ENCODE measurements at regions not wholly inside any gene's neighbourhood (a gene's known extent, or its start where the extent isn't known, plus 50 kb on each side); places are given as distances from the start of the nearest gene placed in this dataset.

GRCh38 chr2:239670463-239671120 is 269.8 kb upstream of the HDAC4 start:
- WGBS, 3 donors: 75 to 90% (median 83%) methylated on average over 7 of the region's 7 CpGs
- no peak overlapping the region for H3K27ac ChIP-seq (ENCODE audit: low read depth, low read length)

GRCh38 chr2:239669899-239670460 is 269.2 kb upstream of the HDAC4 start:
- WGBS, 3 donors: 80 to 93% (median 92%) methylated on average over 16 to 17 of the region's 17 CpGs
- H3K27ac ChIP-seq (ENCODE audit: low read depth, low read length): no peak overlapping the region

GRCh38 chr2:239669181-239669898 is 268.5 kb upstream of the HDAC4 start:
- H3K27ac ChIP-seq (ENCODE audit: low read depth, low read length): no peak overlapping the region
- WGBS, 3 donors: 76 to 92% (median 88%) methylated on average over 9 of the region's 9 CpGs

GRCh38 chr2:239668651-239669050 is 267.8 kb upstream of the HDAC4 start:
- WGBS, 3 donors: 93 to 99% (median 96%) methylated on average over 3 of the region's 3 CpGs
- H3K27ac ChIP-seq (ENCODE audit: low read depth, low read length): no peak overlapping the region

- no peak overlapping the region for H3K27ac ChIP-seq (ENCODE audit: low read depth, low read length)
- WGBS, 3 donors: 60 to 94% (median 87%) methylated on average over 8 of the region's 8 CpGs
Observed at GRCh38 chr2:239668042-239668441, 267.2 kb upstream of the HDAC4 start.

GRCh38 chr2:239667431-239667985 is 266.7 kb upstream of the HDAC4 start:
- WGBS, 3 donors: 65 to 91% (median 90%) methylated on average over 10 of the region's 10 CpGs
- H3K27ac ChIP-seq (ENCODE audit: low read depth, low read length): no peak overlapping the region

- 68 to 73% (median 70%) methylated on average over 11 of the region's 11 CpGs for WGBS, 3 donors
- no peak overlapping the region for H3K27ac ChIP-seq (ENCODE audit: low read depth, low read length)
Observed at GRCh38 chr2:239666855-239667376, 266.1 kb upstream of the HDAC4 start.

- 88 to 93% (median 92%) methylated on average over 18 of the region's 18 CpGs for WGBS, 3 donors
Observed at GRCh38 chr2:239666053-239666854, 265.4 kb upstream of the HDAC4 start.

GRCh38 chr2:239664216-239664810 is 263.5 kb upstream of the HDAC4 start:
- H3K27ac ChIP-seq (ENCODE audit: low read depth, low read length): no peak overlapping the region
- WGBS, 3 donors: 89 to 97% (median 93%) methylated on average over 5 of the region's 5 CpGs

More at GRCh38 chr2:239666053-239666854, 265.4 kb upstream of the HDAC4 start:
- H3K27ac ChIP-seq (ENCODE audit: low read depth, low read length): no peak overlapping the region

- WGBS, 3 donors: 74 to 88% (median 87%) methylated on average over 9 of the region's 9 CpGs
- no peak overlapping the region for H3K27ac ChIP-seq (ENCODE audit: low read depth, low read length)
Observed at GRCh38 chr2:239663364-239663924, 262.6 kb upstream of the HDAC4 start.

GRCh38 chr2:239662413-239663120 is 261.7 kb upstream of the HDAC4 start:
- 50 to 80% (median 71%) methylated on average over 16 of the region's 16 CpGs for WGBS, 3 donors
- no peak overlapping the region for H3K27ac ChIP-seq (ENCODE audit: low read depth, low read length)

- H3K27ac ChIP-seq (ENCODE audit: low read depth, low read length): no peak overlapping the region
- 50 to 63% (median 61%) methylated on average over 15 of the region's 15 CpGs for WGBS, 3 donors
Observed at GRCh38 chr2:239661334-239662312, 260.8 kb upstream of the HDAC4 start.

- WGBS, 3 donors: 84 to 87% (median 85%) methylated on average over 24 of the region's 24 CpGs
- H3K27ac ChIP-seq (ENCODE audit: low read depth, low read length): no peak overlapping the region
Observed at GRCh38 chr2:239660390-239661230, 259.8 kb upstream of the HDAC4 start.

- H3K27ac ChIP-seq (ENCODE audit: low read depth, low read length): no peak overlapping the region
- WGBS, 3 donors: 80 to 88% (median 88%) methylated on average over 6 of the region's 6 CpGs
Observed at GRCh38 chr2:239657992-239658391, 257.2 kb upstream of the HDAC4 start.

- H3K27ac ChIP-seq (ENCODE audit: low read depth, low read length): no peak overlapping the region
- WGBS, 3 donors: 93 to 100% (median 97%) methylated on average over 2 of the region's 2 CpGs
Observed at GRCh38 chr2:239657236-239657635, 256.4 kb upstream of the HDAC4 start.
